Neural progenitor cell (in vitro differentiated cells): ENCODE measurements at regions not wholly inside any gene's neighbourhood (a gene's known extent, or its start where the extent isn't known, plus 50 kb on each side); places are given as distances from the start of the nearest gene placed in this dataset.

Source experiments
- DNase-seq: peaks from one replicate; pipeline ENCODE4 v3.0.0-alpha.2; 2016; ENCODE audit warnings: low spot score
- H2AFZ ChIP-seq: fragments of 200-600 bp; sonication (generic); replicated peaks from 2 replicates; pipeline ENCODE4 v1.6.1; 2016; ENCODE audit warnings: antibody characterized with exemption
- H3F3A ChIP-seq: fragments of 200-600 bp; sonication (generic); 2 replicates; pipeline ENCODE4 v1.6.1; 2016; ENCODE audit warnings: antibody characterized with exemption, low read depth
- H3K27ac ChIP-seq: fragments of 200-600 bp; sonication (generic); 2 replicates; pipeline ENCODE4 v1.5.1; 2016; ENCODE audit warnings: mild to moderate bottlenecking
- H3K27me3 ChIP-seq: fragments of 200-600 bp; sonication (generic); 2 replicates; pipeline ENCODE4 v1.6.1; 2016; ENCODE audit warnings: mild to moderate bottlenecking, moderate library complexity
- H3K36me3 ChIP-seq: fragments of 200-600 bp; sonication (generic); 2 replicates; pipeline ENCODE4 v1.5.1; 2016
- H3K4me1 ChIP-seq: fragments of 200-600 bp; sonication (generic); 2 replicates; pipeline ENCODE4 v1.6.1; 2016; ENCODE audit warnings: mixed run types
- H3K4me2 ChIP-seq: fragments of 200-600 bp; sonication (generic); 2 replicates; pipeline ENCODE4 v1.6.1; 2016
- H3K4me3 ChIP-seq: fragments of 200-600 bp; sonication (generic); 2 replicates; pipeline ENCODE4 v1.5.1; 2016
- H3K79me2 ChIP-seq: fragments of 200-600 bp; sonication (generic); 2 replicates; pipeline ENCODE4 v1.6.1; 2016; ENCODE audit warnings: low read depth
- H3K9ac ChIP-seq: fragments of 200-600 bp; sonication (generic); 2 replicates; pipeline ENCODE4 v1.6.1; 2016
- H3K9me3 ChIP-seq: fragments of 200-600 bp; sonication (generic); 2 replicates; pipeline ENCODE4 v1.5.1; 2016; ENCODE audit warnings: low read depth
- H4K20me1 ChIP-seq: fragments of 200-600 bp; sonication (generic); 2 replicates; pipeline ENCODE4 v1.6.1; 2016; ENCODE audit warnings: low read depth
- H3K27ac Mint-ChIP-seq: 3 replicates; pipeline ENCODE4 v1.8.0; 2021; ENCODE audit warnings: mixed read lengths
- H3K27me3 Mint-ChIP-seq: 2 replicates; pipeline ENCODE4 v1.8.0; 2022; ENCODE audit warnings: low read depth, mild to moderate bottlenecking, inconsistent platforms, moderate library complexity, mixed read lengths; ENCODE audit not compliant: insufficient read depth
- H3K36me3 Mint-ChIP-seq: 3 replicates; pipeline ENCODE4 v1.8.0; 2021; ENCODE audit warnings: mixed read lengths
- H3K4me1 Mint-ChIP-seq: 3 replicates; pipeline ENCODE4 v1.8.0; 2021; ENCODE audit warnings: mixed read lengths
- H3K4me3 Mint-ChIP-seq: 3 replicates; pipeline ENCODE4 v1.8.0; 2021; ENCODE audit warnings: mild to moderate bottlenecking, moderate library complexity, mixed read lengths
- H3K9me3 Mint-ChIP-seq: 3 replicates; pipeline ENCODE4 v1.8.0; 2020; ENCODE audit warnings: mixed read lengths
- CTCF ChIP-seq: fragments of 200-600 bp; sonication (generic); IDR thresholded peaks from 2 replicates; pipeline ENCODE4 v1.5.1; 2017; ENCODE audit warnings: antibody characterized with exemption, mild to moderate bottlenecking
- EZH2 ChIP-seq: fragments of 200-600 bp; sonication (generic); IDR thresholded peaks from 2 replicates; pipeline ENCODE4 v1.6.1; 2017; ENCODE audit warnings: antibody characterized with exemption, mild to moderate bottlenecking, moderate library complexity
- EZH2phosphoT487 ChIP-seq: fragments of 200-600 bp; sonication (generic); IDR thresholded peaks from 2 replicates; pipeline ENCODE4 v1.6.1; 2017; ENCODE audit warnings: antibody characterized with exemption

- Mint-ChIP-seq H3K4me3 (no peak overlapping the region), H3K9me3 (no peaks in the 10 kb centered on the region), H3K27me3 (peaks cover 8% of the 10 kb centered on the region), H3K4me1 (no peaks in the 10 kb centered on the region), H3K27ac (no peak overlapping the region), H3K36me3 (no peaks in the 10 kb centered on the region)
- no peak overlapping the region for H3K27ac ChIP-seq
- no peaks in the 10 kb centered on the region for H3K79me2 ChIP-seq
- no peaks in the 10 kb centered on the region for H3K36me3 ChIP-seq
- H2AFZ ChIP-seq: no peak overlapping the region
- no peak overlapping the region for H3K9ac ChIP-seq
- TF ChIP-seq EZH2: no peak
- TF ChIP-seq CTCF: no peak
- TF ChIP-seq EZH2phosphoT487: no peak
- H3K4me2 ChIP-seq: no peak overlapping the region
- H3F3A ChIP-seq: no peaks in the 10 kb centered on the region
- no peaks in the 10 kb centered on the region for H3K9me3 ChIP-seq
- no peak for DNase-seq
- no peaks in the 10 kb centered on the region for H4K20me1 ChIP-seq
- H3K4me1 ChIP-seq: no peaks in the 10 kb centered on the region
- no peaks in the 10 kb centered on the region for H3K27me3 ChIP-seq
- H3K4me3 ChIP-seq: no peak overlapping the region
These were observed 161.3 kb upstream of the AUTS2 start for GRCh38 chr7:69436946-69437345.

- Histone ChIP-seq H3K27me3 (no peaks in the 10 kb centered on the region), H3K4me1 (no peaks in the 10 kb centered on the region), H3K27ac (no peak overlapping the region), H3K9ac (no peak overlapping the region), H3F3A (no peaks in the 10 kb centered on the region), H4K20me1 (no peaks in the 10 kb centered on the region), H3K9me3 (no peaks in the 10 kb centered on the region), H3K4me3 (no peak overlapping the region), H3K79me2 (no peaks in the 10 kb centered on the region), H2AFZ (peak overlapping the region; percentile 29), H3K4me2 (no peak overlapping the region), H3K36me3 (no peaks in the 10 kb centered on the region)
- Mint-ChIP-seq H3K9me3 (no peaks in the 10 kb centered on the region), H3K27ac (no peak overlapping the region), H3K36me3 (no peaks in the 10 kb centered on the region), H3K27me3 (peaks cover 10% of the 10 kb centered on the region), H3K4me1 (no peaks in the 10 kb centered on the region), H3K4me3 (no peak overlapping the region)
- DNase-seq: no peak
- TF ChIP-seq EZH2: no peak
- no peak for TF ChIP-seq CTCF
- no peak for TF ChIP-seq EZH2phosphoT487
These were observed 159.5 kb upstream of the AUTS2 start for GRCh38 chr7:69438584-69439412.

- H3K27ac ChIP-seq: no peak overlapping the region
- DNase-seq: no peak
- no peaks in the 10 kb centered on the region for H3K36me3 Mint-ChIP-seq
- H3K36me3 ChIP-seq: no peaks in the 10 kb centered on the region
- no peak overlapping the region for H3K9ac ChIP-seq
- no peak overlapping the region for H3K4me3 Mint-ChIP-seq
- H3F3A ChIP-seq: no peaks in the 10 kb centered on the region
- no peaks in the 10 kb centered on the region for H3K27me3 ChIP-seq
- no peak overlapping the region for H3K27ac Mint-ChIP-seq
- no peak overlapping the region for H3K4me3 ChIP-seq
- no peaks in the 10 kb centered on the region for H3K4me1 ChIP-seq
- TF ChIP-seq EZH2: no peak
- TF ChIP-seq CTCF: no peak
- TF ChIP-seq EZH2phosphoT487: no peak
- no peaks in the 10 kb centered on the region for H3K9me3 ChIP-seq
- no peaks in the 10 kb centered on the region for H3K4me1 Mint-ChIP-seq
- H4K20me1 ChIP-seq: no peaks in the 10 kb centered on the region
- no peak overlapping the region for H3K4me2 ChIP-seq
- H2AFZ ChIP-seq: no peak overlapping the region
- H3K79me2 ChIP-seq: no peaks in the 10 kb centered on the region
- H3K9me3 Mint-ChIP-seq: no peaks in the 10 kb centered on the region
- H3K27me3 Mint-ChIP-seq: peaks cover 14% of the 10 kb centered on the region
These were observed 158.5 kb upstream of the AUTS2 start for GRCh38 chr7:69439636-69440325.
